ENCODE measurements at regions not wholly inside any gene's neighbourhood (a gene's known extent, or its start where the extent isn't known, plus 50 kb on each side); places are given as distances from the start of the nearest gene placed in this dataset.
"Not testable (repeated sequence)": the region's sequence is repeated elsewhere in the genome, so short reads cannot be mapped to it uniquely, and the experiment has no call there.

DNA sequence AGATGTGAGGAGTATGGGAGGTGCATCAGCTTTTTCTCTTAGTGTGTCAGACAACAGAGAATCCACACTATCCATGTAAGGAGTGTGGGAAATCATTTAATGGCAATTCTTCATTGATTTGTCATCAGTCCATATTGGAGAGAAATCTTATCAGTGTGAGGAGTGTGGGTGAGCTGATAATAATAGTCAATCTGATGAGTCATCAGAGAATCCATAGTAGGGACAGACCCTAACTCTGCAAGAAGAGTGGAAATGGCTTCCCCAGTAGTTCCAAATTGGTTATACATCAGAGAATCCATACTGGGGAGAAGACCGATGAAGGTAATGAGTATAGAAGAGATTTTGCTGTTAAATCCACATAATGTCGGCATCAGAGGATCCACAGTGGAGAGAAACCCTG lies 150.5 kb upstream of the THUMPD2 start:
- DNase-seq: no peak

DNA sequence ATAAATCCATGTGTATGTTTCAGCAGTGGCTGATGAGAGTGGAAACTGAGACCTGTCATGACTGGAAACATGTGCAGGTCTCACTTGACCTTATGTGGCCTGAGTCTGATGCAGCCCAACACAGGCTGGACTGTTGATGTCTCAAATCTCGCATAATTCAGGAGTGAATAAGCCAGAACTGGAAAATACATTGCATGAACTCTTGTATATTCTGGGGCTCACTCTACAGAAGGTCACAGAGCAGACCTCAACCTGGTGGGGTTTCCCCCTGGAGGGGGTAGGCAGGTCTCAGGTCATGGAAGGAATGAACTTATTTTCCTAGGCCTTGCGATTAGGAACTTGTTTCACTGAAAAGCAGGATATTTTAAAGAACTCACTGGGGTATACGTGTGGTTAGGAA lies 146.3 kb upstream of the THUMPD2 start:
- DNase-seq: no peak

DNA sequence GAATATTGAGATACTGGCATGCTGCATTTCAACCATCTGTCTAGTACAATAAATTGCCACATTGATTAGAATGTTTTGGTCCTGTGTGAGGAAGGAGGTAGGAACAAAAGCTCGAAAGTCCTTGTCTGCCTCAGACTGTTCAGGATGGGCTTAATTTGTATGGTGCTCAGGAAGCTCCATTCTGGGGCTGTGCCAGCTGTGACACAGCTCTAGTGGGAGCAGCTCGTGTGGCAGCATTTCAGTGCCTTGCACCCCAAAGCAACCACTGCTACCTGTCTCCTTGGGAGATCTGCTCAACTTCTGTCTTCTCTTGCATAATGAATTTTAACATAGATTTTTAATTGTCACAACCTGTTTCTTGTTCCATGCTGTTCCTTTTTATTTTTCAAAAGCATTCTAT lies 144.4 kb upstream of the THUMPD2 start:
- no peak for DNase-seq

DNA sequence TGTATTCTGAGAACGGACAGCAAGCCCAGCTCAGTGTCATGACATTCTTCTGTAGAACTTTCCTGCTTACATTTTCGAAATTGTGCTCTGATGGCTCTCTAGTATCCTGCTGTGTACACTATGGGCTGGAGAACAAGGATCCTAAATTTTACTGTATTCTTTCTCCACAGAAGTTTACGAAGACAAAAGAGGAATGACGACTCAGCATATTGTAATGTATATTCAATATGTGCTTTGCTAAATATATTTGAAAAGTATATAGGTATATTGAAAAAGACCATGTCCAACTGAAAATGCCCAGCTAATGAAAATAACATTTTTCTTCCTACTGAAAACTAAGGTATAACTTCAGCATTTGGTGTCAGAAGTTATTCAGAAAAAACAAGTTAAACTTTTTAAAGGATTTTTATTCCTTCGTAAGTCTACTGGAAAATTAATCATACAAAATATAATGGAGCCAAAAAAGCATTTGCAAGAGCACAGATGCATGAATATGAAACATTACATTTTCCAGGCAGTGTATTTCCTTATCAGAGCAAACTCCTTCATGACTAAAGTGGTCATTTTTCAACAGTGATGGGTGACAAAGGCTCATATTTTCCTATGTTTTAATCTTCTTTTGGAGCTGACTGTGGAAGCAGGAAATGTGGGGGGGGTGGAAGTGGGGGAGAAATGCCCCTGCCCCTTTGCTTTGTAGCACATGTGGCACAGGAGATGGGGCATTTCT lies 143.8 kb upstream of the THUMPD2 start:
- DNase-seq: no peak

DNA sequence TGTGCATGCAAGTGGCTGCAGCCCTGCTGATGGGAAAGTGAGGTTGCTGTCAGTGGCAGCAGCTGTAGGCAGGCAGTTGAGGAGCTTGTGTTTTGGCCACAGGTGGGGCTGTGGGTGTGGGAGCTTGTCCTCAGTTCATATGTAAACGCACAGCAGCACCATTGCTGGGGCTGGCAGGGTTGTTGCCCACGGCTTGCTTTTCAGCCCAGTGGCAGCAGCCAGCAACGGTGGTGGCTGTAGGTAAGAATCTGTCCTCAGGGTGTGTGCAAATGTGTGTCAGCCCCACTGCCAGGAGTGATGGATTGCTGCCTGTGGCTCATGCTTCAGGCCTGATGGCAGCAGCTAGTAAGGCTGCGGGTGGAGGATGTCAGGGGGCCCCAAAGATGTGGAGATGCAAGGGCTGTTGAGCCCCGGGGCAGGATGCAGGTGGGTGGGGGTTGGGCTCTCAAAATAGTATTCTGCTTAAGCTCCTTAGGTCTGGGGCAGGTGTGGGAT lies 141.3 kb upstream of the THUMPD2 start:
- DNase-seq: no peak

DNA sequence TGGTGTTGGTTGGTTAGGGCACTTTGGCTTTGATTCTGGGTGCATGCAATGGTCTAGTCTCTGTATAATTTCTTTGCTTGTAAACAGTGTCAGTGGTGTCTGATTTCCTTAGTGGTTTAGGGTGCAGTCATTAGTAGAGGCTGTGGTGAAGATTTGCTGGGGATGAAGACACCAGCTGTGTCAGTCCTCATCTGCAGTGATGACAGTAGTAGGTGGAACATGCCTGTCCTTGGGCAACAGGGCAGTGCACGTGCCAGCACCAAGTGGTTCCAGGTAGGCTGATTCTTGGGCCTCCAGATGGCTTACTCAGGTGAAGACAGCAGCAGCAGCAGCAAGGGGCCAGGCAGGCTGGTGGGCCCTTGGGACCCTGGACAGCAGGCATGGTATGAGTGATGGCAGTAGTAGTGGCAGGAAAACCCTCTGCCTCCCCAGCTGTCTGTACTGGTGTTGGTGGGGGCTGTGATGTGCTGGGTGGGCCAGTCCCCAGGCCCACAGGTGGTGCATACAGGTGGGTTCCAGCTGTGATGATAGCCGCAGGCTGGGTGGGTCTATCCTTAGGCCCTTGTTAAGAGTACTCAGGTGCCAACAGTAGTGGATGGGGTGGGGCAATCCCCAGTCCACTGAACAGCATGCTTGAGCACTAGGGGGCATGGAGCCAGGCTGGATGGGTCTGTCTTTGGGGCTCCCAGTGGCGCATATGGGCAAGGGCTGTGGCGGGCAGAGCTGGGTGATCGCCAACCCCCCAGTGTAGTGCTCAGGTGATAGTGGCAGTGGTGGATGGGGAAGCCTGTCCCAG lies 140.7 kb upstream of the THUMPD2 start:
- DNase-seq: no peak

DNA sequence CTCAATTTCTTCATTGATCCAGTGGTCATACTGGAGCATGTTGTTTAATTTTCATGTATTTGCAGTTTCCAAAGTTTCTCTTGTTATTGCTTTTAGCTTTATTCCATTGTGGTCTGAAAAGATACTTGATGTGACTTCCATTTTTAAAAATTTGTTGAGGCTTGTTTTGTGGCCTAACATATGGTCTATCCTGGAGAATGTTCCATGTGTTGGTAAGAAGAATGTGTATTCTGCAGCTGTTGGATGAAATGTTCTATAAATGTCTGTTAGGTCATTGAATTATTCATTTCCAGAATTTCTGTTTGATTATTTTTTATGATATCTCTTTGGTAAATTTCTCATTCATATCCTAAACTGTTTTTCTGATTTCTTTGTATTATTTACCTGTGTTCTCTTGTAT lies 139.8 kb upstream of the THUMPD2 start:
- DNase-seq: no peak

DNA sequence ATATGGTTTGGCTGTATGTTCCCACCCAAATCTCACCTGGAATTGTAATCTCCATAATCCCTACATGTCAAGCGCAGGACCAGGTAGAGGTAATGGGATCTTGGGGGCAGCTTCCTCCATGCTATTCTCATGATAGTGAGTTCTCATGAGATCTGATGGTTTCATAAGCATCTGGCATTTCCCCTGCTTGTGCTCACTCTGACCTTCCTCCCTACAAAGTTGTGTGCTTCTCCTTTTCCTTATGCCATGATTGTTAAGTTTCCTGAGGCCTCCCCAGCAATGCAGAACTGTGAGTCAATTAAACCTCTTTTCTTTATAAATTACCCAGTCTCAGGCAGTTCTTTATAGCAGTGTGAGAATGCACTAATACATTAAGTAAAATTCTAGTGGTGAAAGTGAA lies 138.3 kb upstream of the THUMPD2 start:
- DNase-seq: not testable (repeated sequence)

DNA sequence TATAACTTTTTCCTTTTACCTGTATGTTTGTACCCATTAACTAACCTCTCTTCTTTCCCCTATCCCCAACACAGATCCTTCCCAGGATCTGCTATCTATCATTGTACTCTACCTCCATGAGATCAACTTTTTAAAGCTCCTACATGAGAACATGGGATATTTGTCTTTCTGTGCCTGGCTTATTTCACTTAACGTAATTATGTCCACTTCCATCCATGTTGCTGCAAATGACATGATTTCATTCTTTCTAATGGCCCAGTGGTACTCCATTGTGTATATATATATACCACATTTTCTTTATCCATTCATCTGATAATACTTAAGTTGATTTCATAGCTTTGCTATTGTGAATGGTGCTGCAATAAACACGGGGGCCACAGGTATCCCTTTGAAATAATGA lies 135.9 kb upstream of the THUMPD2 start:
- no peak for DNase-seq

DNA sequence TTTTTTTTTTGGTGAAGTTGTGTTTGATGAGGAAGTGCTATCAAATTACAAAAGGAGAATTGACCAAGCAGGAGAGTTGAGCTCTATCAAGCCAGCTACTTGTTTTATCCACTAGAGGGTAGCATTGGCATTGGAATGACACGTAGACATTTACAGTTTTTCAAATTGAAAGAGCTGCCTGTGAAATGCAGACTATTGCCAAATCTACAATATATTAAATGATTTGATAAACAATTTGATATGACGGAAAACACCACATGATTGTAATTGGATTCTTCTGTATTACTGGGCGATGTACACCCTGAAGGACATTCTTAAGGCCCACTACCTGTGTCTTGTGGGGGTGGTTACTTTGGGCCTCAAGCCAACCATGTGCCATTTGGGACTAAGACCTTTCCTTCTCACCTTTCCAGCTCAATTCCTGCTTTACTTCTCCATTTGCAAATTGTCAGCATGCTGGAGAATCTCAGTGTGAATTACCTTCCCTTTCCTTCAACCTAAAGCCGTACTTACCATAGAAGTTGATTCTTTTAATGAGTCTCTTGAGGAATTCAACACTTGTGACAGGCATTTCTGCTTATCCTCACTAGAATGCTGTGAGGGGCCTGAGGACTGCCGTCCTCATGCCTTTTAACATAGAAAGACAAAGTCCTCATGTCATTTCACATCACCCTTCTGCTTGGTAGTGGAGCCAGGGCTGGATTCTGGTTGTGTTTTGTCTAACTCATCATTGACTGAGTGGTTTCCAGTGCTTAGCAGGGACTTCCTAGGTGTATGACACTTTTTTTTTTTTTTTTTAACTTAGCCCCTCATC lies 134.8 kb upstream of the THUMPD2 start:
- DNase-seq: peak; percentile 78

DNA sequence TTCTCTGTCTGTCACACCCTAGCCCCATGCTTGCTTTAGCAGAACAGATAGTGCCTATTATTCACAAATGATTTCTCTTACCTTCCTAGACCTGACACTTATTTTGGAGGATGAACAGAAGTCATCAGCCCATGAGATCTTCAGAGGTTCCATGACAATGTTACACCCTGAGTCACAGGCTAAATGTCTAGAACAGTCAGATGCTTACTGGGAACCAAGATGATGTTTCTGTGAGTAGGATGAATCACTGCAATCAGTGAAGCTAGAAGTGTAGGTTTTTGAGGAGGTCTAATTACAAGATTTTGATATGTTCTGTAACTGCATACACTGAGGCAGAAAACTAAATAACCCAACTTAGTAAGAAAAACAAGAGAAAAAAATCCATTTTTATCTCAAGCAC lies 123.0 kb upstream of the THUMPD2 start:
- DNase-seq: no peak

DNA sequence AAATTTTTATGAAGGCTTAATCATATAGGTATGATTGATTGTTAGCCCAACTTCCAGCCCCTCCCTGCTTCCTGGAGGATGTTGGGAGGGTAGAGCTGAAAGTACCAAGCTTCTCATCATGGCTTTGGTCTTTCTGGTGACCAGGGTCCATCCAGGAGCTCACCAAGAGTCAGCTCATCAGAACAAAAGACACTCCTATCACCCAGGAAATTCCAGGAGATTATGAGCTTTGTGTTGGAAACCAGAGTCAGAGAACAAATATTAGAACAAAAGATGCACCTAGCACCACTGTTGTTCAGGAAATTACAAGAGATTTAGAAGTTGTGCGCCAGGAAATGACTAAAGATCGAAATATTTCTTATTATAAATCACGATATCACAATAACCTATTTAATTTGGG lies 119.9 kb upstream of the THUMPD2 start:
- DNase-seq: no peak

DNA sequence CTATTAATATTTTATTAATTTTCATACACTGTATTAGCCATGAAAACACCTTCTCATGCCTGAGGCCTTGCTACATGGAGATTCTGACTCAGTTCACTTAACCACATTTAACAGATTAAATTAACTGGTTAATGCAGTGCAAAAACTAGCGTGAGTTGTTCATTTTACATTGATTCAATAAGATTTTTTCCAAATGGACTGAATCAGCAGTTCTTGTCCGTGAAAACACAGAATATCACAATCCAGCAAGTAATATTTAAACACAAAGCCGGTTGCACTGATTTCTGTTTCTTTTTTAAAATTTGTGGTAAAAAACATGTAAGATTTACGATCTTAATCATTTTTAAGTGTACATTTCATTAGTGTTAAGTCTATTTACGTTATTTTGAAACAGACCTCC lies 118.2 kb upstream of the THUMPD2 start:
- DNase-seq: no peak

DNA sequence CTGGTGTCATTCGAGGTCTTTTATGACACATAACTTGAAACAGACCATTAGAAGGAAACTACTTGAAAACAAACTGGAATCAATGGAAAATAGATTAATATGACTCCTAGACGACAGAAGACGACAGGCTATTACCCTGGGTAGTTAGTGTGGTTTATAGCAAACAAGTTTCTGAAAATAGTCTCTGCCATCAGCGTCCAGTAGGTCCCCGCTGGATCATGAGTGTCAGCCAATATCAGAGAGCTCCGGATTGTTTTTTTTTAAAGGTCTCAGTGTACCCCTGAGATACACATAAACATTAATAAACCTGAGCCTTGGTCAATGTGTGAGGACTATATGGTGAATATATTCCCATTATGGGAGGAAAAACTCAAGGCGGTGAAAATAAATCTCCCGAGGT lies 115.0 kb upstream of the THUMPD2 start:
- no peak for DNase-seq

DNA sequence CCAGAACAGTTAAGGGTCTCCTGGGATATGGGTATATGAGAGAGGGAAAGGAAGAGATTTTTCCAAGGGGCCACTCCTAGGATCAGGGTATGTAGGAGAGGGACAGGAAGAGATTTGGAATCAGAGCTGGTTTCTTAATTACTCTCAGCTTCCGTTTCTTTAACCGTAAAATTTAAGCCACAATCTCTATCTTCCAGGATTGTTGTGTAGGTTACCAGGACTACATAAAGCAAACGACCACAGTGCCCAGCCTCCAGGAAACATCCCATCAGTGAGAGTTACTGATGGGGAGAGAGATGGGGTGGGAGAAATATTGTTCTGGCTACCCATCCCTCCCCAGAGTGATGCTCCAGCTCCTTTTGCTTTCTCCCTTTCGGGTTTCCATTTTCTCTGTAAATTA lies 114.6 kb upstream of the THUMPD2 start:
- no peak for DNase-seq

DNA sequence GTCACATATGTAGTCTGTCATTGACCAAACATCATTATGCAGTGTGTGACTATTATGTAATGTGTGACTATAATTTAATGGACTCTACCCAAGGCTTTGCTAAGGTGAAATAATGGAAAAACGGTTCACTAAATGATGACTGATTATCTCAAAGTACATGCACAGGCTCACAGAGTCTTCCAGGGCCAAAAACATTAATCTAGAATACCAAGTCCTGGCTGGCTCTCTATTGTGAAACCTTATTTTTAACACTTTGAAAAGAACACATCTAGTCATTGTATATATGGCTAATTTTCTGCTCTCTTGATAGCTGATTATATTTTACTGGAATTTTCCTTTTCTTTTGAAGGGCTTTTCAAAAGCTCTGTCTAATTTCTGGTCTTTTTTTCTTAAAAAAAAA lies 102.9 kb upstream of the THUMPD2 start:
- DNase-seq: no peak

DNA sequence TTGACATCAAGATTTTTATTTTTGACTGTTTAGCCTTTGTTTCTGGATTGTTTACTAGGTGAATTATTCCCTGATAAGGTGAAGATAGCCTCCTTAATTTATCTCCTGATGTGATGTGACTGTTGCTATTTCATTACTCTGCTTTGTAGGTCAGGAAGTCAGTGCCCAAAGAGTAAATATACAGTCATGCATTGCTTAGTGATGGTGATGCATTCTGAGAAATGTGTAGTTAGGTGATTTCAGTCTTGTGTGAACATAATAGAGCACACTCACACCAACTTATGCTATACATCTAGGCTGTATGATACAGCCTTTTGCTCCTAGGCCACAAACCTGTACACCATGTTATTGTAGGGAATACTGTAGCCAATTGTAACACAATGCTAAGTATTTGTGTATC lies 102.4 kb upstream of the THUMPD2 start:
- no peak for DNase-seq

DNA sequence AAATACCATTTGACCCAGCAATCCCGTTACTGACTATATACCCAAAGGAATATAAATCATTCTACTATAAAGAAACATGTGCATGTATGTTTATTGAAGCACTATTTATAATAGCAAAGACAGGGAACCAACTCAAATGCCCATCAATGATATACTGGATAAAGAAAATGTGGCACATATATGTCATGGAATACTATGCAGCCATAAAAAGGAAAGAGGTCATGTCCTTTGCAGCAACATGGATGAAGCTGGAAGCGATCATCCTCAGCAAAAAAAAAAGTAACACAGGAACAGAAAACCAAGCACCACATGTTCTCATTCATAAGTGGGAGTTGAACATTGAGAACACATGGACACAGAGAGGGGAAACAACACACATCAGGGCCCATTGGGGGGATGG lies 99.9 kb upstream of the THUMPD2 start:
- not testable (repeated sequence) for DNase-seq

DNA sequence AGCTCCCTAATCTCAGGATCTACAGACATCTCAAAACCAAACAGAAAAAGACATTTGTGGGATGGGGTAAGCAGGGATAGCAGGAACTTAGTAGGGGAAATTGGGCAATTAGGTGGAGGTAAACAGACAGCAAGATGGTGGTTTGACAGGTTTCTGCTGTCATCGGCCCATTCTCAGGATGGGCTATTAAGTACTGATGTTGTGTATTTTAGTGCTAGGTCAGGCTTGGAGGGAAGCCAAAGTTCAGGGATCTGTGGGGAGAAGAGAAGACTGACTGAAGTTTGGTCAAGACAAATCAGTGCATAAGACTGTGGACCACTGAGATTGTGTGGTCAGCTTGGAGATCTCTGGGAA lies 96.8 kb upstream of the THUMPD2 start:
- DNase-seq: no peak

DNA sequence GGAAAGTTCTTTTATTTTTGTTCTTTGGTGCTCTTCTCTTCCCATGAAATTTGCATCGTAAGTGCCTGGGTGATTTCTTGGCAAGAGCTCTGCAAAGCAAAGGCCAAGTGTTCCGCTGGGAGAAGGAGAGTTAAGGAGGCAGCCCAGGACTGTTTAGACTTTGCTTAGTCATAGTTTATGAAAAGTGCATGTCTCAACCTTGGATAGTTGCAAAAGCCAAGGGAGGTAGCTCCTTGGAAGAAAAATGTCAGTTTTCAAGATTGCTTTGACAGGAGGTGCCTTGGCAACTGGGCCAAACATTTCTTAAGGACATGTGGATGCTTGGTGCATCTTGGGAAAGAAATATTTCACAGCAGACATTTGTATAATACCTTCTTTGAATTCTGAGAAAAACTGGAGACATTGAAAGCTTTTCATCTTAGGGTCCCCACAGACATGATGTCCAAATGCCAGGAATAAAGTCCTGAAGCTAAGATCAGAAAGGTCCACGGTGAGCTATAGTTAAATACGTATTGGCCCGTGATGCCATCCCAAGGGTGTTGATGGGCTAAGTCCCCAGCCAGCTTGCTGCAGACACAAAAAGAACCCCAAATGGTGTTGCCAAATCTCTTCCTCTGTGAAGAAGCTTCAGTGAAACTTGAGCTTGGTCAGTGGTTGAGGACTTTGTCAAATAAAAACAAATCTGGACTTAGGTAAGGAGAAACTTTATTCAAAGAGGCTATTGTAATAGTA lies 96.3 kb upstream of the THUMPD2 start:
- DNase-seq: no peak

DNA sequence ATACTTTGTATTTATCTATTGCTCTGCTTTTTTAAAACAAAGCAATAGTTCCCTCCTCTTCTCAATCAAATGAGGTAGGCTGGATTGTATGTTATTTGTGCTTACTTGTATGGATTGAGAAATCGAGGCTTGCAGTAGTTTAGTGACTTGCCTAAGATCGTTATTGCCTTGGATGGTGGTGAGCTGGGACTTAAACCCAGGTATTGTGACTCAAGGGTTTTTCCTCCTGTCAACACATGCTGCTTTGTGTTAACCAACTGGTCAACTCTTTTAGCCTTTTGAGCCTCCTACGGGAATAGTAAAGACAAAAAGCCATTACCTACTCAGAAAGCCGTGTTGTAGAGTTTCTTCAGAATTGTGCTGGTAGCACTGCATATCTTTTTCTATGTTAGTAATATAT lies 95.2 kb upstream of the THUMPD2 start:
- no peak for DNase-seq

DNA sequence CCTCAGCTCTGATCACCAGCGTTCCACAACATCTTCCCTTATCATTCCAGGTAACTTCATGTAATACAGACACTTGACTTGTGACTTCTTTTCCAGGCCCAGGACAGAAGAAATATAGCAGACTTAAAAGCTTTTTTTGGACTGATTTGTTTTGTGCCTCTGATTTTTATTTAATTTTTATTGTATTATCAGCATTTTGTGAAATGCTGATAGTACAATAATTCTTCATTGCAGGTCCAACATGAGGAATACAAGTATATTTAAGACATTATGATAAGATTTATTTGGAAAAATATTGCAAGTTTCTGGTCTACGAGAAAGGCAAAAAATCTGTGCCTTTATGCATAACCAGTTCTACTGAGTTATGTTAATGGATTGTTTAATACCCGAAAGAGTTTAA lies 94.5 kb upstream of the THUMPD2 start:
- DNase-seq: no peak

Measured in left kidney (tissue), 1 donor.